ENCODE measurements at regions not wholly inside any gene's neighbourhood (a gene's known extent, or its start where the extent isn't known, plus 50 kb on each side); places are given as distances from the start of the nearest gene placed in this dataset.

DNA sequence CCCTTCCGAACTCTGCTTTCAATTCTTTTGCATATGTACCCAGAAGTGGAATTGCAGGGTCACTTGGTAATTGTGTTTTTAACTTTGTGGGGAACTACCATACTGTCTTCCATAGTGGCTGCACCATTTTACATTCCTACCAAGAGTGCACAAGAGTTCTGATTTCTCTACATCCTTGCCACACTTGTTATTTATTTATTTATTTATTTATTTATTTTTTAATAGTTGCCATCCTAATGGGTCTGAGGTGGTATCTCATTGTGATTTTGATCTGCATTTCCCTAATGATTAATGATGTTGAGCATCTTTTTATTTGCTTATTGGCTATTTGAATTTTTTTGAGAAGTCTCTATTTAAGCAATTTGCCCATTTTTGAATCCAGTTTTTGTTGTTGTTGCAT lies 422.4 kb downstream of the PTPRU start:
- no peak overlapping the region for H3K4me3 ChIP-seq (ENCODE audit: low read depth, low read length)
- no peak for DNase-seq (ENCODE audit: low read depth)
- TF ChIP-seq, protein P1, sequence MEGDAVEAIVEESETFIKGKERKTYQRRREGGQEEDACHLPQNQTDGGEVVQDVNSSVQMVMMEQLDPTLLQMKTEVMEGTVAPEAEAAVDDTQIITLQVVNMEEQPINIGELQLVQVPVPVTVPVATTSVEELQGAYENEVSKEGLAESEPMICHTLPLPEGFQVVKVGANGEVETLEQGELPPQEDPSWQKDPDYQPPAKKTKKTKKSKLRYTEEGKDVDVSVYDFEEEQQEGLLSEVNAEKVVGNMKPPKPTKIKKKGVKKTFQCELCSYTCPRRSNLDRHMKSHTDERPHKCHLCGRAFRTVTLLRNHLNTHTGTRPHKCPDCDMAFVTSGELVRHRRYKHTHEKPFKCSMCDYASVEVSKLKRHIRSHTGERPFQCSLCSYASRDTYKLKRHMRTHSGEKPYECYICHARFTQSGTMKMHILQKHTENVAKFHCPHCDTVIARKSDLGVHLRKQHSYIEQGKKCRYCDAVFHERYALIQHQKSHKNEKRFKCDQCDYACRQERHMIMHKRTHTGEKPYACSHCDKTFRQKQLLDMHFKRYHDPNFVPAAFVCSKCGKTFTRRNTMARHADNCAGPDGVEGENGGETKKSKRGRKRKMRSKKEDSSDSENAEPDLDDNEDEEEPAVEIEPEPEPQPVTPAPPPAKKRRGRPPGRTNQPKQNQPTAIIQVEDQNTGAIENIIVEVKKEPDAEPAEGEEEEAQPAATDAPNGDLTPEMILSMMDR (IDR thresholded peaks at IDR 0.05; ENCODE audit: low read depth, low read length) = no peak
- TF ChIP-seq POLR2A (IDR thresholded peaks at IDR 0.05; ENCODE audit: extremely low read depth, insufficient read length) (no peak), MYC (IDR thresholded peaks at IDR 0.05; ENCODE audit: low read depth, low read length) (no peak)
- TF ChIP-seq, protein P2, sequence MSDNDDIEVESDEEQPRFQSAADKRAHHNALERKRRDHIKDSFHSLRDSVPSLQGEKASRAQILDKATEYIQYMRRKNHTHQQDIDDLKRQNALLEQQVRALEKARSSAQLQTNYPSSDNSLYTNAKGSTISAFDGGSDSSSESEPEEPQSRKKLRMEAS (IDR thresholded peaks at IDR 0.05; ENCODE audit: low read depth, low read length) = no peak

DNA sequence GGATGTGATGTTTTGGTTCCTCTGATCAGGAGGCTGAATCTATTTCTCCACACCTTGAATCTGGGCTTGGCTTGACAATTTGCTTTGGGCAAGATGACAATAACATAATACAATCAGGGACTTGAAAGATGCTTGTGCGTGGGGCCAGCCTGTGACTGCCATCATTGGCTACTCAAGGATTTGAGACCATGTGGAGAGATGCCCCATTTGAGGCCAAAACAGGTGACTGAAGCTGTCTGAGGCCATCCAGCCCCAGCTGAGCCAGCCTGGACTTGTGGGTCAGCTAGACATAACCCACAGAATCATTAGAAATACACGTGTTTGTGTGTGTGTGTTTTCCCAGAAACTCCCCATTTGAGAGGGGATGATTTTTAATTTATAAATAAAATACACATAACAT lies 421.5 kb downstream of the PTPRU start:
- no peak for DNase-seq (ENCODE audit: low read depth)
- TF ChIP-seq MYC (IDR thresholded peaks at IDR 0.05; ENCODE audit: low read depth, low read length) = no peak
- TF ChIP-seq POLR2A (IDR thresholded peaks at IDR 0.05; ENCODE audit: extremely low read depth, insufficient read length) = no peak
- TF ChIP-seq, protein P1 (IDR thresholded peaks at IDR 0.05; ENCODE audit: low read depth, low read length) = no peak
- TF ChIP-seq, protein P2 (IDR thresholded peaks at IDR 0.05; ENCODE audit: low read depth, low read length) = no peak
- no peak overlapping the region for H3K4me3 ChIP-seq (ENCODE audit: low read depth, low read length)

DNA sequence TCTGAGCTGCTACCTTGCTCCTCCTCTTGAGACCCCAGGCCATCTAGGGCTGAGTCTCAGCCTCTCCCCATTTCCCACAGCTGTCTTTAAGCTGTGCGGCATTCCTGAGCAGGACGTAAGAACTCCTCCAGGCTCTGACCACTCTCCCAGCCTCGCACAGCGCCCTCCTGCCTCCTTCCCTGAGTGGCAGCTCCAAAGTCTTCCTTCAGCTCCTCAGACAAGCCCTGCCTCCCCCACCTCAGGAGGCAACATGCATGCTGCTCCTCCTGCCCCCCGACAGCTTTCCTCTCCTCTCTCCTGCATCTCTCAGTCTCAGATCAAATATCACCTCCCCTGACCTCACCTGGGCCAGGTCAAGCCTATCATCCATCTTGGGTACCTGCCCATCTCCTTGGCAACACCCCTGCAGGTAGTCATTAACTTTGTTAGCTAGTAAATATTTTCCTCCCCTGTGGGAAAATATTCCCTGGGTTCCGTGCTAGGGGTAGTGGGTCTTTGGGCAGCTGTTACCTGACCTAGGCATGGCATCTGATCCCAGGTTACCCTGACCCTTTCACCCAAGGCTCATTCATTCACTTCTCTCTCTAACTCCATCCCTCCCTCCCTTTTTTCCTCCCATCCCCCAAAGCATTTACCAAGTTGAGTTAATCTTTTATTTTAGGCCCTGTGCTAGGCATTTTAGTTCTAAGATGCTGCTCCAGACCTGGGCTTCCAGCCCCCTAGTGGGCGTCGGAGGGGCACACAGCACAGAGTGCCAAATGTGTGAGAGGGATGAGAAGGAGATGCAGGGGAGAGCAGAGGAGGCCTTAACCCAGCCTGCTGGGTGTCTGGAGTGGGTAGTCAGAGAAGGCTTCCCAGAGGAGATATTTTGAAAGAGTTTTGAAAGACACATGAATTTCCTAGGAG lies 419.9 kb downstream of the PTPRU start:
- peak; percentile 4 for DNase-seq (ENCODE audit: low read depth)
- H3K4me3 ChIP-seq (ENCODE audit: low read depth, low read length) = no peak overlapping the region
- TF ChIP-seq, protein P1 (IDR thresholded peaks at IDR 0.05; ENCODE audit: low read depth, low read length) = peak; percentile 59
- no peak for TF ChIP-seq POLR2A (IDR thresholded peaks at IDR 0.05; ENCODE audit: extremely low read depth, insufficient read length)

DNA sequence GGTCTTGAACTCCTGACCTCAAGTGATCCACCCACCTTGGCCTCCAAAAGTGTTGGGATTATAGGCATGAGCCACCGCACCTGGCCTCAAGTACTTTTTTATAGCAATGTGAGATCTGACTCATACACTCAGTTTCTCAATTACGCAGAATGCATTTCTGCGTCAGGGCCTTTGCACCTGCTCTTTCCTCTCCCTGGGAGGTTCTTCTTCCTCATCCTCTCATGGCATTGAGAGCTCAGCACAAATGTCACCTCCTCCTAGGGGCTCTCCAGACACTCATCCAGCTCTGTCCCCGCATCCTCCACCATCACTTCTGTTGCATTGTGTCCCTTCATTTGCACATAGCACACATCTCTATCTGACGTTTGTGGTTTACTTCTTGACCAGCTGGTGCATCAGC lies 418.8 kb downstream of the PTPRU start:
- DNase-seq (ENCODE audit: low read depth) = no peak
- TF ChIP-seq, protein P1 (IDR thresholded peaks at IDR 0.05; ENCODE audit: low read depth, low read length) = no peak
- TF ChIP-seq, protein P2 (IDR thresholded peaks at IDR 0.05; ENCODE audit: low read depth, low read length) = no peak
- TF ChIP-seq MYC (IDR thresholded peaks at IDR 0.05; ENCODE audit: low read depth, low read length) (no peak), POLR2A (IDR thresholded peaks at IDR 0.05; ENCODE audit: extremely low read depth, insufficient read length) (no peak)
- H3K4me3 ChIP-seq (ENCODE audit: low read depth, low read length) = no peak overlapping the region

DNA sequence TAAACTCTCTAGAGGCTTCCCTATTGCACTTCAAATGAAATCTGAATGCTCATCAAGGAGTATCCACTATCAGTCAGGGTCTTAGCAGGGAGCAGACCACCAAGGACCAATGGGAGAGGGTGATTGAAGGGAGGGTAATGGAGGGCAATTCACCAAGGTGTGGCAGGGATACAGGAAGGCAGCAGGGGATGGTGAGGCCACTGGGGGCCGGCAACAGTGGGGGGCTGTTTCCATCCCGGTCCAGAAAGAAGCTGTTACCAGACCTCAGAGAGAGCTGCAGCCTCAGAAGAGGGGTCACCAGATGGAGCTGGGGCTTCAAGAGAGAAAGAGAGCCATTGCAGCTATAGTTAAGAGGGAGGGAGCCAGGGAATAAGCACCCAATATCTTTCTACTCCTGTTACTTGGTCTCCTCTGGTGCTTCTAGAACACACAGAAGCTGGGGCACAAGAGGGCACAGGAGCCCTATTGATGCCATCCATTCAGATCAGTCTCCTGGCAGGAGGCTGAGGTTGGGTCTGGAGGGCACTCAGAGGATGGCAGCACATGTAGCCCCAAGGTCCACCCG lies 417.6 kb downstream of the PTPRU start:
- DNase-seq (ENCODE audit: low read depth) = no peak
- H3K4me3 ChIP-seq (ENCODE audit: low read depth, low read length) = no peak overlapping the region
- TF ChIP-seq MYC (IDR thresholded peaks at IDR 0.05; ENCODE audit: low read depth, low read length) = no peak
- no peak for TF ChIP-seq POLR2A (IDR thresholded peaks at IDR 0.05; ENCODE audit: extremely low read depth, insufficient read length)
- TF ChIP-seq, protein P1 (IDR thresholded peaks at IDR 0.05; ENCODE audit: low read depth, low read length) = no peak
- TF ChIP-seq, protein P2 (IDR thresholded peaks at IDR 0.05; ENCODE audit: low read depth, low read length) = no peak

All from NB4 (cell line).